T-helper 2 cell treated with Interferon-gamma antibody and Interleukin-4, amounts not matched to agents 100 ng/mL and 5 ng/mL, for 36 hours (primary cell): ENCODE measurements at regions not wholly inside any gene's neighbourhood (a gene's known extent, or its start where the extent isn't known, plus 50 kb on each side); places are given as distances from the start of the nearest gene placed in this dataset.

ENCODE experiments used
- intact Hi-C: fragments of 100-400 bp; cut with micrococcal nuclease; formaldehyde crosslinking; loops from one replicate; pipeline ENCODE4 v1.15.1; 2023

DNA sequence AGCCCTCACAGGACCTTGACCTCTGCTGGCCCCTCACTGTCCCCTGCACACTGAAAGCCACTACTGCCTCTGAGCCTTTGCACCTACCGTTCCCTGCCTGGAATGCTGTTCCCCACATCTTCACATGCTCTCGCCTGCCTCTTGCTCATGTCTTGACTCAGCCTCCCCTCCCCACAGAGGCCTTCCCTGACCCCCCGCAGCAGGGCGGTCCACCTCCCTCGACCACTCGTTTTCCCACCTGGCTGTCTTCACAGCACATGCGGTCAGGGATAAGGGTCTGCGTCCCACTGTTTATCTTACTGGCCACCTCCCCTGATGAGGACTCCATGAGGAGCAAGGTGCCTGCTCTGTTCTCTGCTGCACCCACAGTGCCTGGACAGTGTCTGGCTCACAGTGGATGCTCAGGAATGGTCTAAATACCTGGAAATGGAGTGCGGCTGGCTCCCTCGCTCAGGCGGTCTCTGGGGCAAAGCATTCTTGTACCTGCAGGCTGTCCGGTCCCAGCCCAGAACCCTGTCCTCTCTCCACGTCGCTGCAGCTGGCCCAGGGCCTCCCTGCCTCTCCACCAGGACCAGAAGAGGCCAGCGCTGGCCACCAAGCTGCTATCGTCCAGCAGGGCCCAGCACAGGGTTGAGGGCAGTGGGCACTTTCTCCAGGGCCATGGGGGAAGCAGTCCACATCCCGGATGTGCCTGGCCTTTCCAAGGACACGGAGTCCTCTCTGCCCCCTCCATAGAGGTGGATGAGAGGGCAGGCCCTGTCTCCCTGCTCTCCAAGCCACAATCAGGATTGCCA lies 107.4 kb downstream of the NCOR2 start:
- intact Hi-C loops, result no loop called here

DNA sequence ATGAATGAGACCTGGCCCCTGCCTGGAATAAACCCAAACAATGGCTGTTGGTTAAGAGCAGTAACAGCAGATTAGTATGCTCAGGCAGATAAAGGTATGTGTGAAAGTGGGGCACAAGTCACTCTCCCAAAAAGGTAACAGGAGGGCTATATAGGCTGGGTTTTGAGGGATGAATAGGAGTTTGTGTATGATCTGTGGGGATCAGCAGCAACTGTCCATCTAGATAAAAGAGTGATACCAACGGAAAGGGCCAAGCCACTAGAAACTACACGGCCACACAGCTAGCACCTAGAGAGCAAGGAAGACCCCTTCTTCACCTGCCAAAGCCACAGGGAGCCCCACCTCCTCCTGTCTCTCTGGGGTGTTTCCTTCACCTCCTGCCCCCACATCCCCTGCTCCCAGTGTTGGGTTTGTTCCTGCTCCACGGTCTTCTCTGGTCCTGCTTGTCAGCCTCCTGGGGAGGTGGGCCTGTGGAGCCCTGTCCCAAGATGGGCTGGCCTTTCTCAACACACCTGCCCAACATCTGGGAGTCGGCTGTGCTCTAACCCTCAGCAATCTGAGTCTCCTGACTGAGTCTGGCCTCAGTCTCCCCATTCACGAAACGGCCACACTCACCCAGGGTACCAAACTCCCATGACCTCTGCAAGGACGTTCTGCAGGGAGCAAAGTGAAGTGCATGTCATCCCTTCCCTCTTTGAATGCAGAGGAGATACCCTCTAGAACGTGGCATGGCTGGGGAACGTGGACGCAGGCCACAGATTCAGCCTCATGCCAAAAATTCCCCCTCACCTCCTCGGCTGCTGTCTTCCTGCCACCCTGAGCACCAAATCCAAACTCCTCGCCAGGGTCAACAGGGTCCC lies 108.2 kb downstream of the NCOR2 start:
- intact Hi-C loops, result no loop called here

DNA sequence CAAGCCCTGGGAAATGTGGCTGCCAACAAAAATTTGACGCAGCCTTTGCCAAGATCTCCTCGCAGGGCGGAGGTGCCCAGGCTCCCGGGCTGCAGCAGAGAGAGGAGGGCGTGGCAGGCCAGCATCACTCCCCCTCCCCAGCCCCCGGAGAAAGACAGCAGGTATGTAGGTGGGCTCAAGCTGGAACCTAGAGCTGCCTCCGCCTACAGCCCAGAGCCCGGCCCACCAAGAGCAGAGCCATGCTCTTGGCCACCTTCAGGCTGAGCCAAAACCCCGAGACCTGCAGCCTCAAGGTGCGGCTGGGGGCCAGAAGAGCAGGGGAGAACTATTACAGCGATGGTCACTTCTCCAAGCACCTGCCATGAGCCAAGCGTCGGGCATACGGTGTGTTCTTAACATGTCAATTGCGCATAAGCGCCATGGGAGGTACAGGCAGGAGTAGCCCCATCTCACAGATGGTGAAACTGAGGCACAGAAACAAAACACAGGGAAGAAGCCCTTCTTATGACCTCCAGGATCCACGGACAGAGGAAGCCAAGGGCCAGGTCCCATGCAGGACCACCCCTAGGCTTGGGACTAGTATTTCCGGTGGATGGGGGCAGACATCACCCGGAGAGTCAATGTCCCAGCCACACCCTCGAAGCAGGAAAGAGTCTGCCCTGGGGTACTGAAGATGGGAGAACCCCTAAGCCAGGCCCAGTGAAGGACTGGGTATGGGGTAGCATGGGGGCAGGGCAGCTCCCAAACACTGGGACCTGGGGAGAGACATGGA lies 109.0 kb downstream of the NCOR2 start:
- intact Hi-C loops, result no loop called here

DNA sequence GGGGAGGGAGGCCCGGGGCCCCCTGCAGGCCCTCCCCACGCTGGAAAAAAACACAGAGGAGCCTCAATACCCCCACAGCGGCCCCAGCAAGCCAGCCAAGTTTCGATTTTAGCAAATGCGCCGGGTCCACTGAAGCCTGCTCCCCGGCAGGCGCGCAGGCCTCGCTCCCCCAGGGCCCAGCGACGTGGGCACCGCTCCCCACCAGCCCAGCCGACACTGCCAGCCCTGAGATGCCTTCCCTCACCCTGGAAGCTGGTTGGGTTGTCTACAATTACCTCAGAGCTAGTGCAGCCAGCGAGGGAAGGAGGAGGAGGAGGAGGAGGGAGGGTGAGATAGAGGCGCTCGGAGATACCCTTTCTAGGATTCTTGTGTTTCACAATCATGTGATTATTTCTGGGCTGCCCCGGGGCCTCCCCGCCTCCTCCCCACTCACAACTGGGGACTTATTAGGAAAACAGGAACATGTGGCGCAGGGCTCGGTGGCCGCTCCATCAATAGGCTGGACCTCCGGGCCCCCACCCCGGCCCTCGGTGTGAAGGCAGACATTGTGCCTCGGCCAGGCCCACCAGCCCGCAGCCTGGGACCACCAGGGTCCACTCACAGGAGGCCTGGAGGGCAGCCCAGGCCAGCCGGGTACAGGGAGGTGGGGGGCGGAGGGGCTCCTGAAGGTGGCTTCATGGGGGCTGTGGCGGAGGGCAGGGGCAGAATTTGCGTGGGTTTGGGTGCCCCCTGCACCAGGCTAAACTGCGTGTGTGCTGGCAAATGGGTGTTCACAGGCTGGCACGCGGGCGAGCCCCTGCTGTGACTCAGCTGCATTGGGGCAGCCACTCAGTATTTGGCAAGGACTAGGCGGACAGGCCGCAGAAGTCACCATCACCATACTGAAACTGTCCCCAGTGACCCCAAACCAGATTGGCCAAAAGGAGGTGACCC lies 109.9 kb downstream of the NCOR2 start:
- intact Hi-C loops, result loop anchor here (1.0 kb wide), 2 partner anchors 9 to 23 kb away; no protein-coding TSS in a partner anchor

DNA sequence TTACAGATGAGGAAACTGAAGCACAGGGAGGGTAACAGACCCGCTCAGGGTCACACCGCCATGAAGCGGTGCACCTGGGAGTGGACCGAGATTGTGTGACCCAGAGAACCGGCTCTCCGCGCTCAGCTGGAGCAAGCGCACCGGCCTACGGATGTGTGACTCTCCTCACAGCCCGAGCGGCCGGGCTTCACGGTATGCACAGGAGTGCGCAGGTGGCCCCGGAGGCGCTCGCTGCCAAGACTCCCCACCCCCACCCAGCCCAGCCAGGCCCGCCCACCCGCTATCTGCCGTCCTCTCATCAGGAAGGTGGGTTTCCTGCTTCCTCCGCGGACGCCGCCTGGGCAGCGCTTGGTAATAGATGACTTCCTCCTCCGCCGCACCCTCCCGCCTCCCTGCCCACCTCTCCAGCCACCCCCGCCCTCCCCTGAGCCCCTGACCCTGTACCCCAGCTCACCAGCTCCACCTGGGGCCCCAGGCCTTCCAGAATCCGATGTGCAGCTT lies 110.7 kb downstream of the NCOR2 start:
- intact Hi-C loops, result loop anchor here (1.0 kb wide), 2 partner anchors 10 to 24 kb away; no protein-coding TSS in a partner anchor

DNA sequence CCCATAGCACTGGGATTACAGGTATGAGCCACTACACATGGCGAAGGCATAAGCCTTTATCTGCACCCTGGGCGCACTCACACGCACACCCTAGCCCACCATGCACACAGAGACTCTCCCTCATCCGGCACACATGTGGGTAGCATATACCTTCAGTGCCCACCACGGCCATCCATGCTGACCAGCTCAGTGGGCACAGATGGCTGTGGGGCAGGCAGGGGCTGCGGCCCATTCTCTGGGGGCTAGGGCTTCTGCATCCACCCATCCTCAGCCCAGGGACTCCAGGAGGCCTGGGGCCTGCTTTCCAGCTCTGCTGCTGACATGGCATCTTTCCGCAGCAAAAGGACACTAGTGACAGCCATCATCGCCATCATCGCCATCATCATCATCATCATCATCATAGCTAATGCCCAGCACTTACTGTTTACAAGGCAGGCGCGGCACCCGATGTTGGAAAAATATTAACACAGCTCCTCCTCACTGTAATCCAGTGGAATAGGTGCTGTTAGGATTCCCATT lies 111.2 kb downstream of the NCOR2 start:
- intact Hi-C loops, result no loop called here

DNA sequence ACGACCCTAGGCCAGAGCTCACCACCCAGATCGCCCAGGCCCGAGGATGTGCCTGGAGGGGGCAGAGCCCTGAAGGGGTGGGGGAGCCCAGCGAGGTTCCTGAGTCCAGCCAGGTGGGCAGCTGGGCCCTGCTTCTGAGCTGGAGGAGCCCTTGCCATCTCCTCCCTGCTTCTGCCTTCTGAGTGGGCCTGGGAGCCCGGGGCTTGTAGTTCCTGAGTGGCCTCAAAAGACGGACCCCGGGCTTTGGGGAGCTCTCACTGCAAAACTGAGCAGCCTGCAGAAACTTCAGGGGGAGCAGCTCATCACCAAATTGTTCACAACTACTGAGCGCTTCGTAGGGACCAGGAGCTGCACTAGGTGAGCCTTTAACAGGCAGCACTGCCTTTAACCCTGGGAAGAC lies 112.1 kb downstream of the NCOR2 start:
- intact Hi-C loops, result no loop called here

DNA sequence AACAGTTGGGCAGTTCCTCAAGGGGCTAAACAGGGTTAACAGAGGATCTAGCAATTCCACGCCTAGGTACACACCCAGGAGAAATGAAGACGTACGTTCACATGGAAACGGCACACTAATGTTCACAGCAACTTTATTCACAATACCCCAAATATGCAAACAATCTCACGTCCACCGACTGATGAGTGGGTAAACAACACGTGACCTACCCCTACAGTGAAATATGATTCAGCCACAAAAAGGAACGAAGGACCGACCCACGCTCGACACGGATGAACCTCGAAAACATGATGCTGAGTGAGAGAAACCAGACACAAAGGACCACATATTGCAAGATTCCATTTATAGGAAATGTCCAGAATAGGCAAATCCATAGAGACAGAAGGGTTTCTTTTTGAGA lies 112.7 kb downstream of the NCOR2 start:
- intact Hi-C loops, result loop anchor here (5.0 kb wide), 1 partner anchor 62 kb away; no protein-coding TSS in a partner anchor

DNA sequence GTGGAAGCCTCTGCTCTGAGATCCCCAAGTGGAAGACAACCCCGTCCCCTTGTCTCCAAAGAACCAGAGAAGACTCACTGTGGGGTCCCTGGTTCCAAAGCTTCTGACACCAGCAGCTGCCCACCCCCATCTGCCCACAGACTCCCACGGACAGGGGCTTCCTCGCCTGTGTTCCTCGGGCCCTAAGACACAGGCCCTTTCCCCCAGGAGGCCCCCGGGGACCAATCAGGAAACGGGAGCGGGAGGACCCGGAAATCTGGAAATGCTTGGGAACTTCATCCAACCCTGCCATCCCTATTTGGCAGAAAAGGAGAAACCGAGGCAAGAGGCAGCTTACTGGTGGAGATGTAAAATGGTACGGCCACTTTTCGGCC lies 113.1 kb downstream of the NCOR2 start:
- intact Hi-C loops, result loop anchor here (5.0 kb wide), 1 partner anchor 62 kb away; no protein-coding TSS in a partner anchor

DNA sequence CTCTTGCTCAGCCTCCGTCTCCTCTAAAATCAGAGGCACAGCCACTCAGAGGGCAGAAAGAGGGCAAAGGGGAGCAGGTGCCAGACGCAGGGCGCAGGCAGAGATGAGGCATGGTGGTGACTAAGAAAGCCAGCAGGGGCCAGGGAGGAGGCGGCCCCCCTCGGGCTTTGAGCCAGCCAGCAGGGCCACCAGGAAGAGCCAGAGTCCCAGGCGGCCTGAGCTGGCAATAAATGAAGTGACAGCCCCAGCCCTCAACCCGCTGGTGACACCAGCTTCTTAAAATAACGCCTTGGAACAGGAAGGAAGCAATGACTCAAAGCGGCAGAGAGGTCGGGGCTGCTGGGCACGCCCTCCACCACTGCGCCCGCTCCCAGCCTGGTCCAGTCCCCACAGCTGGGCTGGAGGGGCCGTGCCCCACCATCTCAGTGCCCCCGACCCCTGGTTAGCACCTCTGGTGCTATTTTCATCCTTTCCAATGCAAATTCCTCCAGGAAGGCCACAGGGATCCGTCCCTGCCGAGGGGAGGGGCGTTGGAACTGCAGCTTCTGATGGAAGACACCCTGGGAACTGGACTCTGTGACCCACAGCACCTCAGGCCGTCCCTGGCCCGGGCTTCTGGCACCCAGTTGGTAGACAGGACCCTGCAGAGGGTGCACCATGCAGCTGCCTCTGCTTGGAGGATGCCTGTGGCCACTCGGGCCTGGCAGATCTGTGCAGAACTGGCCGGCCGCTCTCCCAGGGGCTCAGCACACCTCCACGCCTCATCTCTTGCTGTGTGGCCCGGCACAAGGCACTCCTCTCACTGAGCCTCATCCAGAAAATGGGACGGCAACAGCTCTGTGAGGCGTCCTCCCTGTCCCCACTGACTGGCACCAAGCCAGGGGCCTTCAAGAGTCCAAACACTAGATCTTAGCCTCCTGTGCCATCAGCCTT lies 113.7 kb downstream of the NCOR2 start:
- intact Hi-C loops, result loop anchor here (1.0 to 5.0 kb wide), 4 partner anchors 13 to 321 kb away; partner anchors contain the start of gene NCOR2

DNA sequence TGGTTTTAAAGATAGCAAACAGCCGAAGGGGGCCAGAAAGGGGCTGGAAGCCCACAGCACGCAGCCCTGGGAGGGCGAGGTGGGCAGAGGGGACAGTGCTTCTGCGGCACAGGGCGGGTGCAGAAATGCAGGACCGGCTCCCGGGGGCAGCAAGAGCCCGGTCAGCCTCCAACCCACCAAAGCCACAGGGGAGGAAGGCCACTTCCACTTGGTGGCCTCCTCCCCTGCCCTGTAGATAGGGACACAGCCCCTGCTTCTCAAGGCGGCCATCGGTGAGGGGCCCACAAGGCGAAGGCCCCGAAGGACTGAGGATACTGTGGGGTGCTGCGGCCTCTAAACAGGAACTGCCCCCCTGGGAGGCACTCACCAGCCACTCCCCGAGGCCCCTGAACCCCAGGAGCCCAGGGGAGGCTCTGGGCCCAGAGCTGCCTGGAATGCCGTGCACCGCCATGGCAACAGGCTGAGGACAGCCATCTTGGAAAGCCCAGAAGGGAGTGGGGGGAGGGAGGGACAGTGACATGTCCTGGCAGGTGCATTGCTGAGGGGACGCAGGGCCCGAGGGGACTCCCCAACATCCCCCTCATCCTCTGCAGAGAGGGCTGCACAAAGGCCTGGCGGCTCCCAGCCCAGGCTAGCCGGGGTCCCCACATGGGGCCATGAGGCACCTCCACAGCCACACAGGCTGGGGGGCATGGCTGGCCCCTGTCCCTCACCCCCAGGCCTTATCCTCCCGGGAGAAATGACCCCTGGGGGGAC lies 114.7 kb downstream of the NCOR2 start:
- intact Hi-C loops, result loop anchor here (1.0 to 5.0 kb wide), 4 partner anchors 14 to 322 kb away; partner anchors contain the start of gene NCOR2

DNA sequence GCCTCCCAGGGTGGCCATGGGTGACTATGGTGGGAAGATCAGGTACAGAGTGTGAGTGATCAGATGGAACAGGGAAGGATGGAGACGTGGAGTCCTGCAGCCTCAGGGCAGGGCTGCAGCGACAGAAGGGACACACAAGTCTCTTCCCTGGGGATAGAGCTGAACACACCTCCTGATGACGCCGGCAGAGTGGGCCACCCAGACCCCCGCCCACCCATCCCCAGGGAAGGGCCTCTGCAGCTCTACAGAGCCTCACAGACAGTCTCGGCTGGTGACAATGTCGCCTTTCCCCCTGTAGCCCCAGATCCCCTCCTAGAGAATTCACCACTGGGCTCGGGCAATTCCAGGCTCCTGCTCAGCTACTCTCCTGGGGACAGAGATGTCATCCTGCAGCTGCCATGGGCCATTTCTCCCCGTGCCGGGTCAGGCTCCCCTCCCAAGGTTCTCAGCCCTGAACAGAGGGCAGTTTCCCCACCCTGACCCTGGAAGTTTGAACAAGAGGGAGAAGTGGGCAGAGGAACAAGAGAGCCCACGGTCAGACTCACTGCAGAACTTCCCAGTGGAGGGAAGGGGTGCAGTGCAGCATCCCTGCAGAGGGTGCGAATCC lies 115.7 kb downstream of the NCOR2 start:
- intact Hi-C loops, result loop anchor here (2.0 to 5.0 kb wide), 2 partner anchors 59 to 115 kb away; partner anchors contain the start of gene NCOR2

DNA sequence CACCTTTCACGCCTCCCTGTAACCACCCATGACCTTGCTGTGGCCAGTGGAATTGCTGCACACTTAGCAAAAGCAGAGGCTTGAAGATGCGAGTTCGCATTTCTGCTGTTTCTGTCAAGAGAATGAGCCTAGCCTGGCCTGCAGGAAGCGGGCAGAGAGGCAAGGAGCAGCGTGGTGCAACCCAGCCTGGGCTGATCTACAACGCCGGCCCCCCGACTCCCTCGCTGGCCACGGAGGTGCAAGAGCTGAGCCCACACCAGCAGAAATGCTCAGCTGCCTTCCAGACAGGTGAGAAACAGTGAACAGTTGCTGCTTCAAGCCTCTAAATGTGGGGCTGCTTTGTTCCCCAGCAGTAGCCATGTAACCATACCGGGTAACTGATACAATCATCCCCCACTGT lies 116.4 kb downstream of the NCOR2 start:
- intact Hi-C loops, result loop anchor here (5.0 kb wide), 1 partner anchor 59 kb away; no protein-coding TSS in a partner anchor

DNA sequence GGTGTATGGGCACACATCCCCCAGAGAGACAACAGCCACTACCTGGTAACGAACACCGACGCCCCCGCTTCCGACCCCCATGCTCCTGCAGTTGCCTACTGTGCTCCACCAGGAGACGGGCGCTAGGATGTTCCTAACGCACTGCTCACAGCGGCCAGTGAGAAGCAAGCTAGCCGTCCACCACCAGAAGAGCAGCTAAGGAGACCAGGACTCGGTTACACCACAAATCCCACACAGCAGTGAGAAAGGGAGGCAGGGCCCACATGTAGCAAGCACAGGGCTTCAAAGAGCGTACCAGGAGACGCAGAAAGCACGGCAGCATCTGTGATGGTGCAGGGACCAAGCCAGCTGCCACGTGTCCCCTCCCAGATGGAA lies 117.0 kb downstream of the NCOR2 start:
- intact Hi-C loops, result loop anchor here (5.0 kb wide), 1 partner anchor 58 kb away; no protein-coding TSS in a partner anchor

DNA sequence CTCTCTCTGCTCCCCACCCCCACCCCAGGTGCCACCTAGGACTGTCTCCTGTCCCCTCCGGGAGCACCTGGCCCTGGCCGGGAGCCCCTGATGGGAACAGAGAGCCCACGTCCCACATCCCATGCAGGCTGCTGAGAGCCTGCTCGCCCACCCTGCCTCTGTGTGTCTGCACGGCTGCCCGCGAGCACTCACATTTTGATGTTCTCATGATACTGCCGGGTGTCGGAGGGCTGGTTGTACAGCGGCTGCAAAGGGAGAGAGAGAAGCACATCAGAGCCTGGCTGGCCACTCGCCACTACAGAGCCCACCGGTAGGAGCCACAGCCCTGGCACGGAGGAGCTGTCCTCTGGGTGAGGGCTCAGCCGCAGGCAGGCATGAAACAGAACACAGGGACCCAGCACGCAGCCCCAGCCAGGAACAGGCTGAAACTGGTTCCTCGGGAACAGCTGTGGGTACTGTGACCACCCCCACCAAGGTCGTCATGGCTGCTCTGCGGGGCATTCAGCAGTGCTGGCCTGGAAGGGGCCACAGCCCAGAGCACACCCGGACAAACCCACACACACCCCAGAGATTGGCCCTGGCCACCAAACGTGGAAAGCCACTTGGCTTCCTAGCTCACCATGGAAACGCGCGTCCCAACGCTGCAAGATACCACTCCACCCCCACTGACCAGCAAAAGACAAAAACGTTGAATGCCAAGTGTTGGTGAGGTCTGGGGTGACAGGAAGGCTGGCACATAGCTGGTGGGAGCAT lies 117.6 kb downstream of the NCOR2 start:
- intact Hi-C loops, result loop anchor here (5.0 kb wide), 1 partner anchor 57 kb away; no protein-coding TSS in a partner anchor

DNA sequence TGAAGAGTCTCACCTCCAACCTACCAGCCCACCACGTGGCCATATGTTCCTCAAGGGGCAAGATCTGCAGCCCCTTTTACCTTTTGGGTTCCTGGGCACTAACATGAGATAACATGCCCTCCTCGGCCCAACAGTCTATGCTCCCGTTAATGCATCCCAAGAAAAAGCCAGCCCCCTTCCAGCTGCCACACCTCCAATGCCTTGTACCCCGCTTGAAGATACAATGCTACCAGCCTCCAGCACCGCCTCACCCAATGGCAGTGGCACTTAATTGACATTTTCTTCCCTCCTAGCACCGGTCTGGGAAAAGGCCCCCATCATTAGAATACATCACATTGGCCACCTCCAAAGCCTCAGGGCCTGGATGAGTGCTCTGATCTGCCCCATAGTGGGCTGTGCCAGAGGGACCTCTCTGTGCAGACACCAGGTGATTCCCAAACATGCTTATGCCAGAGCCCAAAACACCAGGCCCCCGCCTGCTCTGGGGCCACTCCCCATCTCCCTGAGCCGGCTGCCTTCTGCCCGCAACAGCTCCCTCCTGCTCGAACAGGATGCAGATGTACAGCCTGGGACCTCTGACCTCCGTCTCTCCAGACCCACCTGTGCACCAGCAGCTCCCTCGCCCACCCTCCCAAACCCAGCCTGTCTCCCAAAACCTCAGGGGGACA lies 118.3 kb downstream of the NCOR2 start:
- intact Hi-C loops, result no loop called here
